ENCODE measurements at regions not wholly inside any gene's neighbourhood (a gene's known extent, or its start where the extent isn't known, plus 50 kb on each side); places are given as distances from the start of the nearest gene placed in this dataset.

DNA sequence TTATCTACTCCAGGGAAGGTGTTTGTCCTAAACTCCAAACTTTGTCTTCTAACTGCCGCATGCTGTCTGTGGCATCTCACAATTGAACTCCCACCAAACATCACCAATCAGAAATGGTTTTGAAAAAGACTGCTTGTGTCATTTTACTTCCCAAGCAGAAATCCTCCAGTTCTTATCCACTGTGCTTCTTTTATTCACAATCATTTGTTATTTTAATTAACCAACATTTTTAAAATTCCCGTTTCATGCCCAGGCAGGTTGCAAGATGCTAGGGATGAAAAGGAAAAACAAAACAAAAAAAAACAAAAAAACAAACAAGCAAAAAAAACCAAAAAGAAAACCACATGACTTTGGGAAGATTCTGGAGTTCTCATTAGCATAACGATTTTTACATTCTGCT lies 63.5 kb upstream of the RAB27B start:
- TF ChIP-seq, protein P1, sequence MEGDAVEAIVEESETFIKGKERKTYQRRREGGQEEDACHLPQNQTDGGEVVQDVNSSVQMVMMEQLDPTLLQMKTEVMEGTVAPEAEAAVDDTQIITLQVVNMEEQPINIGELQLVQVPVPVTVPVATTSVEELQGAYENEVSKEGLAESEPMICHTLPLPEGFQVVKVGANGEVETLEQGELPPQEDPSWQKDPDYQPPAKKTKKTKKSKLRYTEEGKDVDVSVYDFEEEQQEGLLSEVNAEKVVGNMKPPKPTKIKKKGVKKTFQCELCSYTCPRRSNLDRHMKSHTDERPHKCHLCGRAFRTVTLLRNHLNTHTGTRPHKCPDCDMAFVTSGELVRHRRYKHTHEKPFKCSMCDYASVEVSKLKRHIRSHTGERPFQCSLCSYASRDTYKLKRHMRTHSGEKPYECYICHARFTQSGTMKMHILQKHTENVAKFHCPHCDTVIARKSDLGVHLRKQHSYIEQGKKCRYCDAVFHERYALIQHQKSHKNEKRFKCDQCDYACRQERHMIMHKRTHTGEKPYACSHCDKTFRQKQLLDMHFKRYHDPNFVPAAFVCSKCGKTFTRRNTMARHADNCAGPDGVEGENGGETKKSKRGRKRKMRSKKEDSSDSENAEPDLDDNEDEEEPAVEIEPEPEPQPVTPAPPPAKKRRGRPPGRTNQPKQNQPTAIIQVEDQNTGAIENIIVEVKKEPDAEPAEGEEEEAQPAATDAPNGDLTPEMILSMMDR (IDR thresholded peaks at IDR 0.05): no peak
- no peak for TF ChIP-seq POLR2A (IDR thresholded peaks at IDR 0.05)
- TF ChIP-seq EP300 (IDR thresholded peaks at IDR 0.05): no peak

Measured in ovary (tissue), 3 donors.